GM12878 (cell line): ENCODE measurements at regions not wholly inside any gene's neighbourhood (a gene's known extent, or its start where the extent isn't known, plus 50 kb on each side); places are given as distances from the start of the nearest gene placed in this dataset.

Experiments
- ATAC-seq: fragments of 200-7000 bp; cut with Tn5 transposase; 3 replicates; pipeline ENCODE4 v1.9.1; 2020; ENCODE audit warnings: mild to moderate bottlenecking, moderate library complexity
- BruUV-seq: library from RNA; stranded (reverse); fragments of 400-500 nt; replicated peaks from 2 replicates; lab custom pipeline; 2021; lab: Mats Ljungman, UMichigan
- CTCF ChIA-PET: fragments of 300-600 bp; sonication (Branson Sonifier 250); formaldehyde crosslinking; extraction: SDS; loops from one replicate; lab custom pipeline; 2021; ENCODE audit warnings: inconsistent platforms; lab: Yijun Ruan, JAX
- POLR2A ChIA-PET: fragments of 350-600 bp; formaldehyde crosslinking; extraction: SDS; loops from one replicate; lab custom pipeline; 2021; ENCODE audit warnings: inconsistent platforms; lab: Charles Lee
- RAD21 ChIA-PET: fragments of 300-600 bp; sonication (Branson Sonifier 250); formaldehyde crosslinking; loops from one replicate; lab custom pipeline; 2023; ENCODE audit warnings: antibody characterized with exemption; ENCODE audit not compliant: unreplicated experiment; lab: Charles Lee
- SMC1A ChIA-PET: fragments of 300-600 bp; sonication (Branson Sonifier 250); formaldehyde crosslinking; loops from one replicate; lab custom pipeline; 2023; ENCODE audit not compliant: unreplicated experiment, uncharacterized antibody; lab: Charles Lee
- DNase-seq: peaks from one replicate; pipeline ENCODE4 v3.0.0-alpha.2; 2011; ENCODE audit warnings: low read depth, low spot score
- FAIRE-seq: peaks from 3 replicates; lab custom pipeline; 2011; peaks lifted over from hg19 to GRCh38; lab: Jason Lieb, UNC
- H2AFZ ChIP-seq: 2 replicates; pipeline ENCODE4 v1.6.0; 2011; ENCODE audit warnings: low read depth, low read length, control low read depth; ENCODE audit not compliant: control insufficient read depth
- H3K27ac ChIP-seq: 2 replicates; pipeline ENCODE4 v1.5.1; 2011; ENCODE audit warnings: control low read depth; ENCODE audit not compliant: control insufficient read depth, insufficient read depth
- H3K27me3 ChIP-seq, 2 experiments: replicated peaks in 1 of 2; 2 replicates each; pipeline versions ENCODE4 v1.6.0 to v1.6.1; 2011; ENCODE audit warnings: low read length in 1 of 2; ENCODE audit not compliant: control insufficient read depth in 2 of 2, insufficient read depth in 2 of 2
- H3K36me3 ChIP-seq, 2 experiments: 2 replicates each; pipeline ENCODE4 v1.5.1; 2011; ENCODE audit warnings: low read length in 1 of 2; ENCODE audit not compliant: control insufficient read depth in 2 of 2, insufficient read depth in 2 of 2
- H3K4me1 ChIP-seq: 2 replicates; pipeline ENCODE4 v1.6.1; 2011; ENCODE audit warnings: mild to moderate bottlenecking, low read length, moderate library complexity, mixed read lengths; ENCODE audit not compliant: control insufficient read depth, insufficient read depth
- H3K4me2 ChIP-seq: 2 replicates; pipeline ENCODE4 v1.6.0; 2011; ENCODE audit warnings: control low read depth; ENCODE audit not compliant: control insufficient read depth, insufficient read depth
- H3K4me3 ChIP-seq: fragments of 200-600 bp; sonication (generic); 2 replicates; pipeline ENCODE4 v1.5.1; 2016
- H3K79me2 ChIP-seq: 2 replicates; pipeline ENCODE4 v1.6.0; 2011; ENCODE audit warnings: low read length; ENCODE audit not compliant: control insufficient read depth, insufficient read depth
- H3K9ac ChIP-seq: 2 replicates; pipeline ENCODE4 v1.8.0; 2011; ENCODE audit warnings: low read length, control low read depth, mixed read lengths; ENCODE audit not compliant: control insufficient read depth, insufficient read depth
- H3K9me3 ChIP-seq: replicated peaks from 3 replicates; pipeline ENCODE4 v1.5.1; 2011; ENCODE audit warnings: mild to moderate bottlenecking, low read length; ENCODE audit not compliant: control insufficient read depth, insufficient read depth
- H4K20me1 ChIP-seq: 2 replicates; pipeline ENCODE4 v1.6.0; 2011; ENCODE audit not compliant: control insufficient read depth, insufficient read depth
- CHD1 ChIP-seq: IDR thresholded peaks from 2 replicates; pipeline ENCODE4 v1.6.1; 2012; ENCODE audit warnings: low read depth, low read length, improper control_type of control experiment
- IRF4 ChIP-seq: IDR thresholded peaks from 2 replicates; pipeline ENCODE4 v1.6.1; 2011; ENCODE audit warnings: low read depth, low read length
- KLF5 ChIP-seq: fragments of 450-650 bp; IDR thresholded peaks from 2 replicates; pipeline ENCODE4 v1.6.1; 2014; ENCODE audit warnings: mild to moderate bottlenecking; ENCODE audit not compliant: partially characterized antibody
- MYB ChIP-seq: fragments of 150-350 bp; IDR thresholded peaks from 2 replicates; pipeline ENCODE4 v1.6.1; 2014; ENCODE audit warnings: mild to moderate bottlenecking, low read depth, low read length, borderline replicate concordance
- POLR2AphosphoS2 ChIP-seq: IDR thresholded peaks from 2 replicates; pipeline ENCODE4 v1.6.1; 2011; ENCODE audit warnings: low read depth, mild to moderate bottlenecking, low read length, improper control_type of control experiment, moderate library complexity
- RAD21 ChIP-seq: IDR thresholded peaks from 2 replicates; pipeline ENCODE4 v1.6.1; 2011; ENCODE audit warnings: mild to moderate bottlenecking, low read depth, low read length, moderate library complexity; ENCODE audit not compliant: insufficient read depth
- SMC3 ChIP-seq: IDR thresholded peaks from 2 replicates; pipeline ENCODE4 v1.6.1; 2011; ENCODE audit warnings: low read length, improper control_type of control experiment, borderline replicate concordance
- WGBS: methylation state at CpG from one replicate; pipeline ENCODE4 v1.1.6; 2016; ENCODE audit warnings: low lambda C conversion rate; ENCODE audit not compliant: insufficient replicate concordance, insufficient coverage; ENCODE audit errors: missing lambda C conversion rate; 5-methylcytosine and 5-hydroxymethylcytosine counted together
- in situ Hi-C: fragments of 300-500 bp; cut with MboI; formaldehyde crosslinking; loops from 9 replicates; pipeline ENCODE4 v1.14.3; 2018; ENCODE audit warnings: mixed read lengths
- intact Hi-C: fragments of 100-400 bp; cut with micrococcal nuclease; formaldehyde crosslinking; loops from one replicate; pipeline ENCODE4 v1.14.2; 2022; ENCODE audit not compliant: unreplicated experiment
- TF ChIP-seq, protein P1 (sequence below): IDR thresholded peaks from 2 replicates; pipeline ENCODE4 v1.6.1; 2012; ENCODE audit warnings: low read depth, low read length, improper control_type of control experiment
- TF ChIP-seq, protein P2 (sequence below): fragments of 450-650 bp; IDR thresholded peaks from 2 replicates; pipeline ENCODE4 v1.6.1; 2017; ENCODE audit warnings: antibody characterized with exemption, mild to moderate bottlenecking, moderate library complexity
- TF ChIP-seq, protein P3 (sequence below), 3 experiments: IDR thresholded peaks in 2 of 3; conservative IDR thresholded peaks in 1 of 3; 2 replicates each; pipeline ENCODE4 v1.5.1; 2011; ENCODE audit warnings: low read depth in 3 of 3, low read length in 3 of 3, mild to moderate bottlenecking in 3 of 3, control low read depth in 2 of 3, moderate library complexity in 2 of 3, inconsistent platforms in 1 of 3, mixed read lengths in 1 of 3; ENCODE audit not compliant: control insufficient read depth in 2 of 3, insufficient read depth in 1 of 3; ENCODE audit errors: extremely low read depth in 1 of 3

- Histone ChIP-seq H3K4me3 (no peak overlapping the region), H3K27me3 (no peaks in the 10 kb centered on the region), H3K79me2 (no peaks in the 10 kb centered on the region), H3K9ac (no peak overlapping the region), H3K36me3 (no peaks in the 10 kb centered on the region), H3K27ac (no peak overlapping the region), H3K9me3 (no peaks in the 10 kb centered on the region), H3K4me2 (no peak overlapping the region), H4K20me1 (no peaks in the 10 kb centered on the region), H2AFZ (no peak overlapping the region), H3K4me1 (no peaks in the 10 kb centered on the region)
- no peak for DNase-seq
- CTCF ChIA-PET, result interaction anchor here (0.6 to 1.6 kb wide), 6 partner anchors 8 to 562 kb away, joined by 3 to 7 read pairs (median 4); no protein-coding TSS in a partner anchor
- TF ChIP-seq SMC3, result peak; percentile 45
- no peak for TF ChIP-seq CHD1
- TF ChIP-seq RAD21, result peak; percentile 62
- TF ChIP-seq IRF4, result no peak
- TF ChIP-seq MYB, result no peak
- TF ChIP-seq, protein P1, sequence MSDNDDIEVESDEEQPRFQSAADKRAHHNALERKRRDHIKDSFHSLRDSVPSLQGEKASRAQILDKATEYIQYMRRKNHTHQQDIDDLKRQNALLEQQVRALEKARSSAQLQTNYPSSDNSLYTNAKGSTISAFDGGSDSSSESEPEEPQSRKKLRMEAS, result no peak
- TF ChIP-seq, protein P2, sequence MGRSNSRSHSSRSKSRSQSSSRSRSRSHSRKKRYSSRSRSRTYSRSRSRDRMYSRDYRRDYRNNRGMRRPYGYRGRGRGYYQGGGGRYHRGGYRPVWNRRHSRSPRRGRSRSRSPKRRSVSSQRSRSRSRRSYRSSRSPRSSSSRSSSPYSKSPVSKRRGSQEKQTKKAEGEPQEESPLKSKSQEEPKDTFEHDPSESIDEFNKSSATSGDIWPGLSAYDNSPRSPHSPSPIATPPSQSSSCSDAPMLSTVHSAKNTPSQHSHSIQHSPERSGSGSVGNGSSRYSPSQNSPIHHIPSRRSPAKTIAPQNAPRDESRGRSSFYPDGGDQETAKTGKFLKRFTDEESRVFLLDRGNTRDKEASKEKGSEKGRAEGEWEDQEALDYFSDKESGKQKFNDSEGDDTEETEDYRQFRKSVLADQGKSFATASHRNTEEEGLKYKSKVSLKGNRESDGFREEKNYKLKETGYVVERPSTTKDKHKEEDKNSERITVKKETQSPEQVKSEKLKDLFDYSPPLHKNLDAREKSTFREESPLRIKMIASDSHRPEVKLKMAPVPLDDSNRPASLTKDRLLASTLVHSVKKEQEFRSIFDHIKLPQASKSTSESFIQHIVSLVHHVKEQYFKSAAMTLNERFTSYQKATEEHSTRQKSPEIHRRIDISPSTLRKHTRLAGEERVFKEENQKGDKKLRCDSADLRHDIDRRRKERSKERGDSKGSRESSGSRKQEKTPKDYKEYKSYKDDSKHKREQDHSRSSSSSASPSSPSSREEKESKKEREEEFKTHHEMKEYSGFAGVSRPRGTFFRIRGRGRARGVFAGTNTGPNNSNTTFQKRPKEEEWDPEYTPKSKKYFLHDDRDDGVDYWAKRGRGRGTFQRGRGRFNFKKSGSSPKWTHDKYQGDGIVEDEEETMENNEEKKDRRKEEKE, result no peak
- TF ChIP-seq, protein P3, sequence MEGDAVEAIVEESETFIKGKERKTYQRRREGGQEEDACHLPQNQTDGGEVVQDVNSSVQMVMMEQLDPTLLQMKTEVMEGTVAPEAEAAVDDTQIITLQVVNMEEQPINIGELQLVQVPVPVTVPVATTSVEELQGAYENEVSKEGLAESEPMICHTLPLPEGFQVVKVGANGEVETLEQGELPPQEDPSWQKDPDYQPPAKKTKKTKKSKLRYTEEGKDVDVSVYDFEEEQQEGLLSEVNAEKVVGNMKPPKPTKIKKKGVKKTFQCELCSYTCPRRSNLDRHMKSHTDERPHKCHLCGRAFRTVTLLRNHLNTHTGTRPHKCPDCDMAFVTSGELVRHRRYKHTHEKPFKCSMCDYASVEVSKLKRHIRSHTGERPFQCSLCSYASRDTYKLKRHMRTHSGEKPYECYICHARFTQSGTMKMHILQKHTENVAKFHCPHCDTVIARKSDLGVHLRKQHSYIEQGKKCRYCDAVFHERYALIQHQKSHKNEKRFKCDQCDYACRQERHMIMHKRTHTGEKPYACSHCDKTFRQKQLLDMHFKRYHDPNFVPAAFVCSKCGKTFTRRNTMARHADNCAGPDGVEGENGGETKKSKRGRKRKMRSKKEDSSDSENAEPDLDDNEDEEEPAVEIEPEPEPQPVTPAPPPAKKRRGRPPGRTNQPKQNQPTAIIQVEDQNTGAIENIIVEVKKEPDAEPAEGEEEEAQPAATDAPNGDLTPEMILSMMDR (IDR thresholded peaks at IDR 0.05 in 2 of 3, conservative IDR thresholded peaks at IDR 0.05 in 1 of 3; ENCODE audit: control insufficient read depth in 2 of 3, extremely low read depth in 1 of 3, insufficient read depth in 1 of 3, low read depth in 3 of 3, low read length in 3 of 3), result peak; percentile 71 to 79 (median 76)
- TF ChIP-seq POLR2AphosphoS2, result no peak
- TF ChIP-seq KLF5, result no peak
- FAIRE-seq, result no peak
- peak; percentile 83 for ATAC-seq
- in situ Hi-C loops, result no loop called here
- intact Hi-C loops, result loop anchor here (2.0 kb wide), 1 partner anchor 462 kb away; no protein-coding TSS in a partner anchor
- 3% methylated on average over 6 of the region's 6 CpGs for WGBS
- SMC1A ChIA-PET, result interaction anchor here (0.9 to 1.4 kb wide), 2 partner anchors 12 to 547 kb away, joined by 3 read pairs; no protein-coding TSS in a partner anchor
- no TSS peak for BruUV-seq
- POLR2A ChIA-PET, result no interaction called here
- RAD21 ChIA-PET, result interaction anchor here (0.5 to 1.7 kb wide), 3 partner anchors 437 to 629 kb away, joined by 3 read pairs; no protein-coding TSS in a partner anchor
Observed at GRCh38 chrX:49754233-49754857, 58.6 kb upstream of the PAGE1 start.
